KMS-11 (cell line): ENCODE measurements at regions not wholly inside any gene's neighbourhood (a gene's known extent, or its start where the extent isn't known, plus 50 kb on each side); places are given as distances from the start of the nearest gene placed in this dataset.
"Not testable (repeated sequence)": the region's sequence is repeated elsewhere in the genome, so short reads cannot be mapped to it uniquely, and the experiment has no call there.

Source experiments
- H2AFZ ChIP-seq: fragments of 200-600 bp; sonication (generic); 2 replicates; pipeline ENCODE4 v1.6.1; 2016; ENCODE audit warnings: antibody characterized with exemption, mixed run types, low read depth
- H3K27ac ChIP-seq: fragments of 200-600 bp; sonication (generic); 2 replicates; pipeline ENCODE4 v1.6.1; 2016; ENCODE audit warnings: mild to moderate bottlenecking, mixed run types
- H3K27me3 ChIP-seq: fragments of 200-600 bp; sonication (generic); 2 replicates; pipeline ENCODE4 v1.6.1; 2017; ENCODE audit warnings: mild to moderate bottlenecking, low read depth, mixed run types, moderate library complexity; ENCODE audit not compliant: insufficient read depth
- H3K36me3 ChIP-seq: fragments of 200-600 bp; sonication (generic); 2 replicates; pipeline ENCODE4 v1.6.1; 2017; ENCODE audit warnings: mild to moderate bottlenecking, mixed run types; ENCODE audit not compliant: insufficient read depth
- H3K4me1 ChIP-seq: fragments of 200-600 bp; sonication (generic); 2 replicates; pipeline ENCODE4 v1.6.1; 2016; ENCODE audit warnings: mild to moderate bottlenecking, low read depth, mixed run types; ENCODE audit not compliant: poor library complexity, severe bottlenecking
- H3K4me2 ChIP-seq: fragments of 200-600 bp; sonication (generic); 2 replicates; pipeline ENCODE4 v1.7.0; 2016; ENCODE audit warnings: mild to moderate bottlenecking, mixed run types
- H3K4me3 ChIP-seq: fragments of 200-600 bp; sonication (generic); IDR thresholded peaks from 2 replicates; pipeline ENCODE4 v1.6.1; 2017; ENCODE audit warnings: low read depth, low read length, mixed read lengths; ENCODE audit not compliant: insufficient read depth
- H3K79me2 ChIP-seq: fragments of 200-600 bp; sonication (generic); 2 replicates; pipeline ENCODE4 v1.6.1; 2016; ENCODE audit warnings: low read depth, mixed run types; ENCODE audit not compliant: insufficient read depth
- H3K9ac ChIP-seq: fragments of 200-600 bp; sonication (generic); 2 replicates; pipeline ENCODE4 v1.6.1; 2016; ENCODE audit warnings: mild to moderate bottlenecking, mixed run types
- H4K20me1 ChIP-seq: fragments of 200-600 bp; sonication (generic); 2 replicates; pipeline ENCODE4 v1.6.1; 2016; ENCODE audit warnings: mild to moderate bottlenecking, mixed run types; ENCODE audit not compliant: insufficient read depth
- CTCF ChIP-seq: fragments of 200-600 bp; sonication (generic); conservative IDR thresholded peaks from 2 replicates; pipeline ENCODE4 v1.6.1; 2017; ENCODE audit warnings: low read depth, mild to moderate bottlenecking, antibody characterized with exemption, low read length, moderate library complexity, mixed read lengths

GRCh38 chr2:39837856-39838453, 58.9 kb upstream of the THUMPD2 start:
- H3K27ac ChIP-seq: no peak overlapping the region
- H3K36me3 ChIP-seq: no peaks in the 10 kb centered on the region
- no peaks in the 10 kb centered on the region for H3K79me2 ChIP-seq
- no peak overlapping the region for H3K9ac ChIP-seq
- TF ChIP-seq CTCF: peak; percentile 93
- H3K4me2 ChIP-seq: no peak overlapping the region
- no peaks in the 10 kb centered on the region for H3K4me1 ChIP-seq
- no peak overlapping the region for H2AFZ ChIP-seq
- H3K27me3 ChIP-seq: no peaks in the 10 kb centered on the region
- no peaks in the 10 kb centered on the region for H4K20me1 ChIP-seq
- H3K4me3 ChIP-seq: no peak overlapping the region

- no peaks in the 10 kb centered on the region for H3K79me2 ChIP-seq
- H3K4me3 ChIP-seq: no peak overlapping the region
- no peaks in the 10 kb centered on the region for H3K36me3 ChIP-seq
- no peak overlapping the region for H3K9ac ChIP-seq
- no peak for TF ChIP-seq CTCF
- no peak overlapping the region for H2AFZ ChIP-seq
- H3K27ac ChIP-seq: no peak overlapping the region
- no peaks in the 10 kb centered on the region for H3K4me1 ChIP-seq
- H3K4me2 ChIP-seq: no peak overlapping the region
- H4K20me1 ChIP-seq: no peaks in the 10 kb centered on the region
- no peaks in the 10 kb centered on the region for H3K27me3 ChIP-seq
These were observed 57.6 kb upstream of the THUMPD2 start for GRCh38 chr2:39836638-39837037.

- no peak overlapping the region for H3K9ac ChIP-seq
- H3K4me1 ChIP-seq: no peaks in the 10 kb centered on the region
- no peaks in the 10 kb centered on the region for H3K79me2 ChIP-seq
- no peak overlapping the region for H3K4me3 ChIP-seq
- TF ChIP-seq CTCF: no peak
- H3K4me2 ChIP-seq: no peak overlapping the region
- no peak overlapping the region for H3K27ac ChIP-seq
- H2AFZ ChIP-seq: no peak overlapping the region
- H3K27me3 ChIP-seq: no peaks in the 10 kb centered on the region
- H4K20me1 ChIP-seq: no peaks in the 10 kb centered on the region
- H3K36me3 ChIP-seq: no peaks in the 10 kb centered on the region
These were observed 55.4 kb upstream of the THUMPD2 start for GRCh38 chr2:39834426-39834825.

GRCh38 chr2:39830610-39831009, 51.6 kb upstream of the THUMPD2 start:
- not testable (repeated sequence) for H3K27ac ChIP-seq, H2AFZ ChIP-seq, H3K9ac ChIP-seq, H3K36me3 ChIP-seq, H3K4me2 ChIP-seq, H4K20me1 ChIP-seq, H3K79me2 ChIP-seq, H3K27me3 ChIP-seq, H3K4me1 ChIP-seq, H3K4me3 ChIP-seq
